Mammary epithelial cell (primary cell): ENCODE measurements at regions not wholly inside any gene's neighbourhood (a gene's known extent, or its start where the extent isn't known, plus 50 kb on each side); places are given as distances from the start of the nearest gene placed in this dataset.

Source experiments
- EZH2 ChIP-seq: IDR thresholded peaks from 2 replicates; pipeline ENCODE4 v1.6.1; 2012; ENCODE audit warnings: low read length, inconsistent platforms, borderline replicate concordance
- TF ChIP-seq, protein P1 (sequence below), 2 donors: IDR thresholded peaks in 1 of 2; conservative IDR thresholded peaks in 1 of 2; 2 replicates each; pipeline ENCODE4 v1.5.1; 2011 to 2012; ENCODE audit warnings: inconsistent platforms in 2 of 2, low read length in 2 of 2, mild to moderate bottlenecking in 2 of 2, control low read depth in 1 of 2, low read depth in 1 of 2; ENCODE audit not compliant: insufficient read depth in 1 of 2; ENCODE audit errors: extremely low read depth in 1 of 2

DNA sequence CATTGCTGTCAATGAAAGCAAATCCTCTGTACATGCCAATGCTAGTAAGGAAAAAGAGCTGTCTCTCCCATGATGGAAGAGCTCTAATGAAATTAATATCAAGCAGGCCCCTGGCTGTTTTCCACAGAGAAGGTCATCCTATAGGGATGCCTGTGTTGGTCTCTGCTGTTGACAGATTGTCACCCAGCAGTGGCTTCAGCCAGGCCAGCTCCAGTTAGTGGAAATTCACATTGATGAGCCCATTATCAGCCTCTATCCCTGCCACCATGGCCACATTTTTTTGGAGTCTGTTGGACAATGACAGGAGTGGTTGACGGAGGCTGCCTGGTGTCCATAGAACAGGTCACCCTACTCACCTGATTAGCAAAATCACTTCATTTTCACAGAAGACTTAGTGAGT is 104.3 kb downstream of the GGTLC2 start:
- TF ChIP-seq EZH2 = no peak
- TF ChIP-seq, protein P1, sequence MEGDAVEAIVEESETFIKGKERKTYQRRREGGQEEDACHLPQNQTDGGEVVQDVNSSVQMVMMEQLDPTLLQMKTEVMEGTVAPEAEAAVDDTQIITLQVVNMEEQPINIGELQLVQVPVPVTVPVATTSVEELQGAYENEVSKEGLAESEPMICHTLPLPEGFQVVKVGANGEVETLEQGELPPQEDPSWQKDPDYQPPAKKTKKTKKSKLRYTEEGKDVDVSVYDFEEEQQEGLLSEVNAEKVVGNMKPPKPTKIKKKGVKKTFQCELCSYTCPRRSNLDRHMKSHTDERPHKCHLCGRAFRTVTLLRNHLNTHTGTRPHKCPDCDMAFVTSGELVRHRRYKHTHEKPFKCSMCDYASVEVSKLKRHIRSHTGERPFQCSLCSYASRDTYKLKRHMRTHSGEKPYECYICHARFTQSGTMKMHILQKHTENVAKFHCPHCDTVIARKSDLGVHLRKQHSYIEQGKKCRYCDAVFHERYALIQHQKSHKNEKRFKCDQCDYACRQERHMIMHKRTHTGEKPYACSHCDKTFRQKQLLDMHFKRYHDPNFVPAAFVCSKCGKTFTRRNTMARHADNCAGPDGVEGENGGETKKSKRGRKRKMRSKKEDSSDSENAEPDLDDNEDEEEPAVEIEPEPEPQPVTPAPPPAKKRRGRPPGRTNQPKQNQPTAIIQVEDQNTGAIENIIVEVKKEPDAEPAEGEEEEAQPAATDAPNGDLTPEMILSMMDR (conservative IDR thresholded peaks at IDR 0.05 in 1 of 2, IDR thresholded peaks at IDR 0.05 in 1 of 2; ENCODE audit: extremely low read depth in 1 of 2, insufficient read depth in 1 of 2, low read depth in 1 of 2, low read length in 2 of 2) = no peak
